SK-N-MC (cell line): ENCODE measurements at regions not wholly inside any gene's neighbourhood (a gene's known extent, or its start where the extent isn't known, plus 50 kb on each side); places are given as distances from the start of the nearest gene placed in this dataset.
"Not testable (repeated sequence)": the region's sequence is repeated elsewhere in the genome, so short reads cannot be mapped to it uniquely, and the experiment has no call there.

Experiments used
- DNase-seq: peaks from one replicate; pipeline ENCODE4 v3.0.0-alpha.2; 2011; ENCODE audit warnings: low read depth, low spot score
- H3K27ac ChIP-seq: fragments of 200-600 bp; sonication (generic); 2 replicates; pipeline ENCODE4 v1.5.1; 2016; ENCODE audit warnings: mixed run types
- H3K36me3 ChIP-seq: fragments of 200-600 bp; sonication (generic); 2 replicates; pipeline ENCODE4 v1.6.1; 2017; ENCODE audit warnings: antibody characterized with exemption, low read length, mixed read lengths; ENCODE audit not compliant: insufficient read depth
- H3K4me3 ChIP-seq: fragments of 200-600 bp; sonication (generic); 2 replicates; pipeline ENCODE4 v1.5.1; 2016
- H3K9ac ChIP-seq: fragments of 200-600 bp; sonication (generic); 2 replicates; pipeline ENCODE4 v1.8.0; 2017; ENCODE audit warnings: mixed run types, mixed read lengths; ENCODE audit not compliant: insufficient read length
- H3K9me3 ChIP-seq: fragments of 200-600 bp; sonication (generic); 2 replicates; pipeline ENCODE4 v1.6.1; 2017; ENCODE audit warnings: low read depth, mild to moderate bottlenecking, antibody characterized with exemption, low read length, moderate library complexity, mixed read lengths
- EZH2 ChIP-seq: fragments of 200-600 bp; sonication (generic); IDR thresholded peaks from one replicate; pipeline ENCODE4 v1.6.1; 2017; ENCODE audit warnings: antibody characterized with exemption
- FOXP2 ChIP-seq: optimal IDR thresholded peaks from 2 replicates; pipeline ENCODE3; 2011; ENCODE audit warnings: mild to moderate bottlenecking, moderate library complexity; ENCODE audit not compliant: insufficient read depth; ENCODE audit errors: extremely low read length, control extremely low read depth
- POLR2AphosphoS5 ChIP-seq: IDR thresholded peaks from 2 replicates; pipeline ENCODE4 v1.6.1; 2012; ENCODE audit warnings: mild to moderate bottlenecking, low read depth, low read length, borderline replicate concordance

- Histone ChIP-seq H3K4me3 (no peak overlapping the region), H3K36me3 (no peaks in the 10 kb centered on the region), H3K9me3 (no peaks in the 10 kb centered on the region), H3K27ac (no peak overlapping the region), H3K9ac (no peak overlapping the region)
- DNase-seq: no peak
- no peak for TF ChIP-seq POLR2AphosphoS5
Observed at GRCh38 chr5:101364469-101364868, 461.4 kb upstream of the ST8SIA4 start.

- no peak overlapping the region for H3K9ac ChIP-seq
- H3K27ac ChIP-seq: no peak overlapping the region
- H3K4me3 ChIP-seq: no peak overlapping the region
- H3K36me3 ChIP-seq: no peaks in the 10 kb centered on the region
- DNase-seq: no peak
- TF ChIP-seq POLR2AphosphoS5 (no peak), FOXP2 (no peak), EZH2 (no peak)
- H3K9me3 ChIP-seq: no peaks in the 10 kb centered on the region
Observed at GRCh38 chr5:101362067-101362466, 459.0 kb upstream of the ST8SIA4 start.

- no peak overlapping the region for H3K4me3 ChIP-seq
- TF ChIP-seq EZH2 (no peak), FOXP2 (no peak), POLR2AphosphoS5 (no peak)
- H3K9me3 ChIP-seq: no peaks in the 10 kb centered on the region
- no peak overlapping the region for H3K27ac ChIP-seq
- no peak overlapping the region for H3K9ac ChIP-seq
- DNase-seq: no peak
- H3K36me3 ChIP-seq: no peaks in the 10 kb centered on the region
Observed at GRCh38 chr5:101346906-101347305, 443.8 kb upstream of the ST8SIA4 start.

- Histone ChIP-seq H3K9ac (no peak overlapping the region), H3K9me3 (no peaks in the 10 kb centered on the region), H3K4me3 (no peak overlapping the region), H3K36me3 (no peaks in the 10 kb centered on the region), H3K27ac (no peak overlapping the region)
- TF ChIP-seq POLR2AphosphoS5 (no peak), FOXP2 (no peak), EZH2 (no peak)
- no peak for DNase-seq
Observed at GRCh38 chr5:101346447-101346846, 443.4 kb upstream of the ST8SIA4 start.

GRCh38 chr5:101338226-101338625 is 435.1 kb upstream of the ST8SIA4 start:
- TF ChIP-seq FOXP2: no peak
- TF ChIP-seq POLR2AphosphoS5: no peak
- TF ChIP-seq EZH2: no peak
- no peak for DNase-seq
- no peak overlapping the region for H3K9ac ChIP-seq
- H3K36me3 ChIP-seq: no peaks in the 10 kb centered on the region
- H3K4me3 ChIP-seq: no peak overlapping the region
- no peaks in the 10 kb centered on the region for H3K9me3 ChIP-seq
- no peak overlapping the region for H3K27ac ChIP-seq

- Histone ChIP-seq H3K9me3 (no peaks in the 10 kb centered on the region), H3K9ac (no peak overlapping the region), H3K27ac (no peak overlapping the region), H3K4me3 (no peak overlapping the region), H3K36me3 (no peaks in the 10 kb centered on the region)
- DNase-seq: no peak
- TF ChIP-seq EZH2: no peak
- no peak for TF ChIP-seq POLR2AphosphoS5
- no peak for TF ChIP-seq FOXP2
Observed at GRCh38 chr5:101327816-101328215, 424.7 kb upstream of the ST8SIA4 start.

GRCh38 chr5:101326766-101327165 is 423.7 kb upstream of the ST8SIA4 start:
- no peaks in the 10 kb centered on the region for H3K9me3 ChIP-seq
- DNase-seq: no peak
- no peaks in the 10 kb centered on the region for H3K36me3 ChIP-seq
- TF ChIP-seq FOXP2 (no peak), EZH2 (no peak), POLR2AphosphoS5 (no peak)
- no peak overlapping the region for H3K9ac ChIP-seq
- no peak overlapping the region for H3K27ac ChIP-seq
- H3K4me3 ChIP-seq: no peak overlapping the region

- H3K36me3 ChIP-seq, H3K9me3 ChIP-seq, H3K27ac ChIP-seq, H3K9ac ChIP-seq, DNase-seq, H3K4me3 ChIP-seq: not testable (repeated sequence)
Observed at GRCh38 chr5:101316401-101316800, 413.3 kb upstream of the ST8SIA4 start.

- DNase-seq: no peak
- Histone ChIP-seq H3K27ac (no peak overlapping the region), H3K9me3 (no peaks in the 10 kb centered on the region), H3K9ac (no peak overlapping the region), H3K4me3 (no peak overlapping the region), H3K36me3 (no peaks in the 10 kb centered on the region)
- TF ChIP-seq POLR2AphosphoS5 (no peak), FOXP2 (no peak), EZH2 (no peak)
Observed at GRCh38 chr5:101306391-101307137, 403.5 kb upstream of the ST8SIA4 start.
